ENCODE measurements at regions not wholly inside any gene's neighbourhood (a gene's known extent, or its start where the extent isn't known, plus 50 kb on each side); places are given as distances from the start of the nearest gene placed in this dataset.

GRCh38 chr5:165290535-165290934 lies 1785.1 kb downstream of the MAT2B start:
- TF ChIP-seq CTCF (IDR thresholded peaks at IDR 0.05) (no peak), EZH2 (IDR thresholded peaks at IDR 0.05; ENCODE audit: borderline replicate concordance, insufficient read depth, low read depth, low read length, poor library complexity, severe bottlenecking) (no peak)
